HG03521 (cell line): ENCODE measurements at regions not wholly inside any gene's neighbourhood (a gene's known extent, or its start where the extent isn't known, plus 50 kb on each side); places are given as distances from the start of the nearest gene placed in this dataset.
"Not testable (repeated sequence)": the region's sequence is repeated elsewhere in the genome, so short reads cannot be mapped to it uniquely, and the experiment has no call there.

Source experiments
- ATAC-seq: cut with Tn5 transposase; IDR thresholded peaks from one replicate; pipeline ENCODE4 v1.9.1; 2021; ENCODE audit warnings: mild to moderate bottlenecking, moderate library complexity; ENCODE audit not compliant: unreplicated experiment

DNA sequence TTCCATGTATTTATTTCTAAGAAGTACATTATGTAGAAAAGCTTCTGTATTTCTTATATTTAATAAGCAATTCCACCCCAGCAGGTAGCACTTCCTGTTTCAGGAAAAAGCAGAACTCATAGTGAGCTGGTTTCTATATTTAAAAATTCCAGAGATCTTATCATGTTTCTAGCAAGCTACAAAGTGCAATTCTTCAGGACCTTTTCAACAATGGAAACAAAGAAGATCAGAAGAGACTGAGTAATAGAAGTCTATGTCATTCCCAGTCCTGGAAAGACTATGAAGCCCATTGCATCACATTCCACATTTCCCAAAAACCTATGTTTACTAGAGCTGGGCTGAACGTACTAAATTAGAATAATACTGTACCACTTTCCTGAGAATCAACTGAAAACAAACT lies 302.6 kb upstream of the NRSN1 start:
- ATAC-seq: no peak

DNA sequence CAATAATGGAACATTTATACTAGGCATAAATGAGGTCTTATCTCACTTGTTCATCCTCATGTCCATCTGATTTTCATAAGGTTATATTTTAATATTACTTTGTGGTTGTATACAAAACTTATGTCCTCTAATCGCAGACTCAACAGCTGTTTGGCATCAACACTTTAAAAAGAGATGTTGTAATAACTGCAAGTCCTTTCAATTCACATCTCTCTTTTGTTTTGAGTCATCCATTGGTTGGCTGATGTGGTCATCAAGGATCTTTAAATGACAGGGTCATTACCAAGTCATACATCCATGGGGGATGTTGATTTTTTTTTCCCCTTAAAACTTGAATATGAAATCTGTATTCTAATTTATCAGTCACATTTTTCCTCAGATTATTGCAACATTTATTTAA lies 299.4 kb upstream of the NRSN1 start:
- ATAC-seq: no peak

DNA sequence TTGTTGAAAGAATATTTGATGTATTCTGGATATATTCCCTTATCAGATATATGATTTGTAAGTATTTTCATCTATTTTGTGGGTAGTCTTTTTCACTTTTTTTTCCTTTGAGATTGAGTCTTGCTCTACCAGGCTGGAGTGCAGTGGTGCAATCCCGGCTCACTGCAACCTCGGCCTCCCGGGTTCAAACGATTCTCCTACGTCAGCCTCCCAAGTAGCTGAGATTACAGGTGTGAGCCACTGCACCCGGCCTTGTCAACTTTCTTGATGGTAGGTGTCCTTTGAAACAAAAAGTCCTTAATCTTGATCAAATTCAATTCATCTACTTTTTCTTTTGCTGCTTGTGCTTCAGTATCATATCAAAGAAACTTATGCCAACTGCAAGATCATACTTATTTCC lies 297.2 kb upstream of the NRSN1 start:
- ATAC-seq: no peak

DNA sequence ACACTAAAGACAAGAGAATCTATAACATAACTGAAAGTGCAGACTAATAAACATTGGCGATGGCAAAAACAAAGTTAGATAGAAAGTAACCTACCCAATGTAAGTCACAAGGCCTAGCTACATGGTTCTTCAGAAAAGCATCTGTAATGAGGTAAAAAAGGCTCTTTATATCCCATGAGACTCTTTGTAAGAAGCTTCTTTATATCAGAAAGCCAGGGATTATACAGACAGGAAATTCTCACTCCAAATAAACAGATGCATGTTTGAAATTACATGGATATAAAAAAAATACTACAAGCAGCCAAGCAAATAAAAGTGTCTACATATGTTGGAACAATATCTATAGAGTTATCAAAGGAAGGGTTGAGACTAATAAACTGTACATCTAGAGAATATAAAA lies 284.9 kb upstream of the NRSN1 start:
- ATAC-seq: no peak

DNA sequence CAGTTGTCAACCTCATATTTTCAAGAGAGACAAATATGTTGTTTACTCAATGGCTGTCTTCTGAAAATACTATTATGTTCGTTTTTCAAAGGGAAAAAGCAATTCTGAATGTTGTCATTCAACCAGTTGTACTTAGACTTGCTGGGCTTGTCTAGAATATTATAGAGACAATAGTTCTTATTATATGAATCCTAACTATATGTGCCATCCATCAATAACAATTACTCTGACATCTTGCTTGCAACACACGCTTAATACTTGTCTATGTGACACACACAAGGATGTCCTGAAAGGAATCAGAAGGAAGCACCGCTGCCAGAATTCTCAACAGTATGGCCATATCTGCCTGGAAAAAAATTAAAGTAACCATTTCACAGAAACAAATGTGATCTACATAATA lies 283.3 kb upstream of the NRSN1 start:
- no peak for ATAC-seq

DNA sequence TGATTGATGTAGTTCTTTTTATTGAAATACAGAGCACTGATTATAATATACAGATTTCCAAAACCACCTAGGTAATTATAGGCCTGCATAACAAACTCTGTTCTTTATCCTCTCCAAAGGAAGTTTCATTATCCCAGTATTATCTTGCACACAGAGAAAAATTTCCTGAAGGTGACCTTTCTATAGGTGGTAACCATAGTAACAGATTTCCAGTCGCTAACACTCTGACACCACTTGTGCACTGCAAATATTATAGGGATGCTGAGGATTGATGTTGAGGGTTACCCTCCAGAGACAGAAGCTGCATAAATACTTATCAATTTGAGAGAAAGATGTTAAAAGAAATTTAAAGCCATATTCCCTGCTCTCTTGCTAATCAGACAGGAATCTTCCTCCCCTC lies 274.5 kb upstream of the NRSN1 start:
- no peak for ATAC-seq

DNA sequence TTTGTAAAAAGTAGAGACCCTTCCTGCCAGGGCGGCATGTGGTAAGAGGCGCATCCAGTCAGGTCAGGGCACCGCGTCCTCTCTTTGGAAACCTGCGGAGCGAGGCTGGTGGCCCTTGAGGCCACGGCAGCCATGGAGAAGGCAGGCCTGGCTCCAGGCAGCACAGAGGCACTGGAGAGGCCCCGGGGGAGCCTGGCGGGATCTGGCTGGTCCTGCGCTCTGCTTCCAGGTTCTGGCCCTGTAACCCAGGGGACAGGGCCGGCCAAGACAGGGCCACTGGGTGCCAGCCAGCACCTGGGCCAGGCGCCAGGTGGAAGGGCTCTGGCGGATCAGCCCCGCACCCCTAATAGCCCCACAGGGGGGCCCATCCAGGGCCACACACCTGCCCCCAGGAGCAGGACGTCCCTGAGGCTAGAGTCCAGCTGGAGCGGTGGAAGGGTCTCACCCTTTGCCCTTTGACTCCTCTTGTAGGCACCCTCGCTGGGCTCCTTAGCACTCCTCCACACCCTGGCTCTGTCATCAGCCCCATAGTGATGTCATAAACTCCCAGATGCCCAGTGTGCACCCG lies 272.4 kb upstream of the NRSN1 start:
- not testable (repeated sequence) for ATAC-seq

DNA sequence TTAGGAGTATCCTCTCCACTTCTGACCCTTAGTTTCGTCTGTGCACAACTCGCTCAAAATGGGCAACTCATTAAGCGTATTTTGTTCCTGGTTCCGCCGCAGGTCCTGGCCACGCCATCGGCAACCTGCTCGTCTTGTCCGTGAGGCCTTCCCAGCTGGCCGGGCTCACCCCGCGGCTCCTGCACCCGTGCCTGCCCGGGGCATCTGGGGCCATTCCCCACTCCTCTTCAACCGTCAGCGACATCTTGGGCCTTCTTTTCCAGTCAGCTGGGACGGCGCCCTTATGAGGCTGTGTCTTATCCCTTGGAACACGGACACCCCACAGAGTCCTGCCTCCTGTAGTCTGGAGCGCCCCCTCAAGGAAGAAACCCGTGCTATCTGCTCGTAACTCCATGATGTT lies 271.9 kb upstream of the NRSN1 start:
- not testable (repeated sequence) for ATAC-seq

DNA sequence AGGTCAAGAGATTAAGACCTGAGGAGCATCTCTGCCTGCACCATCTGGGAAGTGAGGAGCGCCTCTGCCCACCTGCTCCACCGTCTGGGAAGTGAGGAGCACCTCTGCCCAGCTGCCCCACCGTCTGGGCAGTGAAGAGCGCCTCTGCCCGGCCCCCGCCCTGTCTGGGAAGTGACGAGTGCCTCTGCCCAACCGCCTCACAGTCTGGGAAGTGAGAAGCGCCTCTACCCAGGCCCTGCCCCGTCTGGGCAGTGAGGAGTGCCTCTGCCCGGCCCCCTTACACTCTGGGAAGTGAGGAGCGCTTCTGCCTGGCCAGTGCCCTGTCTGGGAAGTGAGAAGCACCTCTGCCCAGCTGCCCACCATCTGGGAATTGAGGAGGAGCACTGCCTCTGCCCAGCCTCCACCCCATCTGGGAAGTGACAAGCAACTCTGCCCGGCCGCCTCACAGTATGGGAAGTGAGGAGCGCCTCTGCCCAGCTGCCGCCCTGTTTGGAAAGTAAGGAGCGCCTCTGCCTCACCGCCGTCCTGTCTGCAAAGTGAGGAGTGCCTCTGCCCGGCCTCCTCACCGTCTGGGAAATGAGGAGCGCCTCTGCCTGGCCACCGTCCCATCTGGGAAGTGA lies 270.4 kb upstream of the NRSN1 start:
- no peak for ATAC-seq

DNA sequence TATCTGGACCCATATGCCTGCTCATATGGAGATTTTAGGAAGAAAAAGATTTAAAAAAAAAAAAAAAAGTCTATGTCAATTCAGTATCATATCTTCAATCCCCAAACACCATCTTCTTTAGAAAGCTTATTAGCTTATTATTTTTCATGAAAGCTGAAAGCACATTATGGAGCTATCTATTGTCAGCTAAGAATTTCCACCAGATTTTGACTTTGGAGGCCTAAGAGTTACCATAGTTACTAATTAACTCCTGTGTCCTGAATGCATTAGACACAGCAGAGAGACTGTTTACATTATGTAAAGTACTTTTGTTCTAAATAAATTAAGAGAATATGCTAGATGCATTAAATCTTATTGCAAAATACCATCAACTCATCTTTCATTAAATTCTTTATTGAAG lies 255.5 kb upstream of the NRSN1 start:
- ATAC-seq: no peak

DNA sequence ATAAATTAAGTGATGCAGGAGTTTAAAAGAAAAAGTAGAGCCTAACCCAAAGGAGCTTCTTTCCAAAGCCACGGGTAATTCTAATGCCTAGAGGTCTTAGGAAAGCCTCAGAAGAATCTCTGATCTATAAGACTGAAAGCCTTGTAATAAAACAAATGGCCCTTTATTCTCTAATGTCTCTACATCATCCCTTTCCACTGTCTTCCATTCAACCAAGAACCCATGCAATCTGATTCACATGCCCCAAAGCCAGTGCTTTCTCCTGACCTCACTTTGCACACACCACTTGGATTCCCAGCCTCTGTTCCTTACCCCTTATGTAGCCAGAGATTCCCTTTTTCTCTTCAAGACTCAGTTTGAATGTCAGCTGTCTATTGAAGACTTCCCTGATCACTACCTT lies 252.9 kb upstream of the NRSN1 start:
- no peak for ATAC-seq

DNA sequence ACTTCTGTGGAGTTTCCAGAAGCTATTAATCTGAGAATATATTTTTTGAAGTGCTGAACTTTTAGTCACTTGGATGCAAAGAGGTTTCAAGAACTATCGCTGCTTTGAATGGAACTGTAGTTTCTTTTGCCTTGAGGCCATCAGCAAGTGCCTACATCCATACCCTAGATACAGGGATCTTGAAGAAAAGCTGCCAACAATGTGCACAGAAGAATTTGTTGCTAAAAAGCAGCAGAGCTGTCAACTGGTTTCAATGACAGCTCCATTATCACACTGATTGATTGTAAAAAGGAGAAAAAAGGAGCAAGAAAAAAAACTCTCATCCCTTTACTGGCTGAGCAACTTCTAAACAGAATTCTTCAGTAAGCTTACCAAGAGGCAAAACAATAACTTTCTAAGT lies 251.0 kb upstream of the NRSN1 start:
- no peak for ATAC-seq

DNA sequence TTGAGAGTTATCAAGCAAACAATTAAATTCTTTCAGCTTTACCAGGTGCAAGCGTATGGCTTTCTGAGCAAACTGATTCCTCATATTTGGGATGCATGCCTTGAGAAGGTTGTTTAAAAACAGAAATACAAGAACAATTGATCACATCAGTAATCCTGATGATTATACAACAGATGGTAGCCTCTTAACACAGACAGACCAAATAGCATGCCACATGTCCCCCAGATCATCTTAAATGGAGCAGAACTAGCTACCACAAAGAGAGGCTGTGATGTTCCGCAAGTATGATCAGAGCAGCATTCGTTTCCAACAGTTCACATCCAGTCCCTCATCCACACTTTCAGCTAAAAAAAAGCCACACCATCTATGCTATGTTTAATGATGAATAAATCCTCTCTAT lies 246.2 kb upstream of the NRSN1 start:
- ATAC-seq: no peak

DNA sequence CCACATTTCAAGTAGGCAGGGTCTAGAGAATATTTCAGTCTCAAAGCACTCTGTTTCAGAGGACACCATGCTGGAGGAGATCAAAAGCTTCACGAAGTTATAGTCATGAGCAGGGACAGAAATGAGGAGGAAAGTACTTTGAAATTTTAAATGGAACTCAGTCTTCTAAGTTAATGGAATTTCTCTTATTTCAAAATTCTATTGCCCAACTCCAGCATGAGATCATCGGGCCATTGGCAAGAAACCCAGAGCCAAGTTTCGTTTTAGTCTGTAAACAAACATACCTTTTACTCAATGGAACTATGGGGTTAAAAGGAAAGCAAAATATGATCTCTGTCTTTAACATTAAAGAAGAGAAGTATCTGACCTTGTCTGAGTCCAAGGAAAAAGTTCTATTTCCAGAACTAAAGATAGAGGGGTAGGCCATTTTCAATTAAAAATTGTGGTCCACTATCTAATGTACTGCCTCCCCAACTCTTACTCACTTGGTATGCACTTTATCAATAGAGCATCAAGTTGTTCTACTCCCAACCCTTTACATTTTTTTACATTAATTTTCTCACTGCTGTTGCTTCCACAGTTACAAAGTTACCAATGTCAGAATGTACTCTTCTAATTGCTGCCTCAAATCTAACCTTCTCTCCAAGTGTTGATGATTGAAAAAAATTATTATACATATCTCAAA lies 235.3 kb upstream of the NRSN1 start:
- no peak for ATAC-seq

DNA sequence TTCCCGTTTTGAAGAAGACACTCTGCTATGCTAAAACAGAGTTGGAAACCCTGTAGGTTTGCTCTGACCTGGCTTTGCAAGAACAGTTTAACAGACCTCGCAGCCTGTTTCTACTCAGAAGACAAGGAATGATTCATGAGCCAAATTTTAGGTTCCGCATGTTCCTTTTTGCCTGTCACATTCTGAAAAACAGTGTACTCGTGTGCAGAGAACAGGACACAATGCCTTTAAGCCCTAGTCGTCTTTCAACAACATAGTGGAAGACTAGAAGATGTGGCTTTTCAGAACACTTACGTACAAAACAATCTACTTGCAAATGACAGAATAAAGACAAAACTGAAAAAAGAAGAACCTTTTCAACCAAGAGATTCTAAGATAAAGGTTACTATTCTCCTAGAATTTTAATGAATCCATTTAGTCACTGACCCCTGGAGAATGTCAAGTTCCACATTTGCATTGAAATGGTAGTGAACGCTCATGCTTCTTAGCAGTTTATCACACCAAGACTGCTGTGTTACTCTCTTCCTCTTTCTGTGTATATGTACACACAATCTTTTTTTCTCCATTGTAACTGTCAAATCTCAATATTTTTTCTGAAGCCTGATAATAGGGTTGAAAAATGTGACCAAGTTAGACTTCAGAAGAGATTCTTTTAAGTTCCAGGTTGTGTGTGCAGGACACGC lies 220.7 kb upstream of the NRSN1 start:
- no peak for ATAC-seq

DNA sequence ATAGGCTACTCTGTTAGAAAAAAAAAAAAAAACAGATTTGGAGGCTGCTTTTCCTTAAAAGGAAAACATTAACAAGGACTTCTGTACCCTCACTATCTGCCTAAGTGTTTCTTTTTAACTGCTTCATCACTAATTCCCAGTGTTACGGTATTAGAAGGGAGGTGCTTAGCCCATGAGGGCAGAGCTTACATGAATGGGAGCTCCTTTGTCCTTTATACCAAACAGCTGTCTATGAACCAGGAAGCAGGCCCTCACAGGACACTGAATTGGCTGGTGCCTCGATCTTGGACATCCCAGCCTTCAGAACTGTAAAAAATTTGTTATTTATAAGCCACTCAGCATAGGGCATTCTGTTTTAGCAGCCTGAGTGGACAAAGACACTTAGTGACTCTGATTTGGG lies 215.6 kb upstream of the NRSN1 start:
- no peak for ATAC-seq

DNA sequence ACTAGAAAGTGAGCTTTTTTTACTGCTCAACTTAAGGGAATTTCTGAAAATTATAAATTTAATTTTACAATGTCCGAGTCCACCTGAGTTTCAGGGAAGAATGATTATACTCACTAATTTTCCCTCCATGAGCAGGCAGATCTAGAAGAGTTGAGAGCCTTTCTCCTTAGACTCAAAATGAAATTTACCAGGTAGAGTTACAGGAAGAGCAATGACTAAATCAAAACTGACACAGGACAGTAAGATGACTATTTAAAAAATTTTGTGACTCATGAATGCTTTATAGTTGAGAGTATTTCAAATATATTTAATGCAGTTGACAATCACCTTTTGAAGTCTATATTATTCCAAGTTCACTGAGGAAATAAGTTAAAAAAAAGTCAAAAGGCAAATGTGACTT lies 198.1 kb upstream of the NRSN1 start:
- ATAC-seq: no peak

DNA sequence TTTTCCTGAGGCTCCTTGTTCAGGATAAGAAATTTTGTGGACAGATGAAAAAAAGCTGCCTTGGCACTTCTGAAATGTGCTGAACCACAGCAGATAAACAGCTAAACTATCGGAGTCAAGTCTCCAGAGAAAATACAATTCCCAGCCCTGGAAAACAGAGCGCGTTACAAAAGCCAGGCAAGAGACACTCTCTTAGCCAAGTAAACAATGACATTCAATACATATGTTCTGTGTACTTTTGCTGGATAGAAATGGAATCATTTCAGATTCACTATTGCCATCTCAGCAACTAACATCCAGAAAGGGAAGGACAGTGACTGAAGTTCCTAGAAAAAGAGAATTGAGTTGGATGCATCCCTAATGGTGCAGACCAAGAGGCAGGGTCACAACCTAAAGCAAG lies 196.8 kb upstream of the NRSN1 start:
- ATAC-seq: no peak

DNA sequence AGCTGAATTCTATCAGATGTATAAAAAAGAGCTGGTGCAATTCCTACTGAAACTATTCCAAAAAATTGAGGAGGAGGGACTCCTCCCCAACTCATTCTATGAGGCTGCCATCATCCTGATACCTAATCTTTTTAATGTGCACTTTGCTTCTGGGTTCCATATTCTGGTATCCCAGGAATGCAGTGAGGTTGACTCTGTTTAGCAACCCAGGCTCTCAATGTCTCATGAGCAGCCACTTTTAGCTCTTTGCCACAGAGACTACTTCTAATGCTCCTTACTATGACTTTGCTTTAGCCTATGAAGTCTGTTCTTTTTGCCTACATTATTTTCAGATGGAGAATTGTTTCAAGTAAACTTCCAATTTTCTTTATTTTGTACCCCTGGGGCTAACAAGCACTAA lies 185.5 kb upstream of the NRSN1 start:
- no peak for ATAC-seq

DNA sequence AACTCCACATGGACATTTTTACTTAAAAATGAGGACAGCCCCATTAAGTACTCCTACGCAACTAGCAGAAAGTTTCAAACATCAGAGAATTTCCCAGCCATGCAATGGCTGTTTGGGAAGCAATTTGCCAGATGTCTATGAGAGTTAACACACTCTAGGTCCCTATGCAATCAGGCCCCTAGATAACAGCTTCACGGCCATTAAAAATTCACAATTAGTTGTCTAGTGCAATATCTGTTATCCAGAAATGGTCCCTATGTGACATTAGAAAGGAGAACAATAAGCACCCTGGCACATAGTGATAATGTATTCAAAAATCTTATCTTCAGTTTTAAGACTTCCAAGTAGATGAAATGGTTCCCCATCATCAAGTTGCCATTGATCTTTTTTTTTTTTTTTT lies 174.3 kb upstream of the NRSN1 start:
- ATAC-seq: no peak

DNA sequence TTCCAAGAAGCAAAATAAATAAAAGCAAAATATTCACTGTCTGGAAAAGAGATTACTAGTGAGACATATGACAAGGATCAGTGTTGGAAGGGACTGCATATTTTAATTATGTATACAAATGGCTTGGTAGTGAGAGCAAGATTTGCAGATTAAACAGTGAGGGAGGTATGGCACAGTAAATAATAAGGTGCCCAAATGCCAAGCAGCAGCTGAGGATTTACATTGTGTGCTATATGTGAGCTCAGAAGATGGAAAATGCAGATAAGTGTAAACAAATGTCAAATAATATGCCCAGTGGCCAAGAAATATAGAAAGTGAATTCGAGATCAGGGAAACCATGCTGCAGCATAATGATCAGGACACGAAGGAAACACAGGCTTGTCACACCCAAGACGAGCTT lies 173.8 kb upstream of the NRSN1 start:
- no peak for ATAC-seq

DNA sequence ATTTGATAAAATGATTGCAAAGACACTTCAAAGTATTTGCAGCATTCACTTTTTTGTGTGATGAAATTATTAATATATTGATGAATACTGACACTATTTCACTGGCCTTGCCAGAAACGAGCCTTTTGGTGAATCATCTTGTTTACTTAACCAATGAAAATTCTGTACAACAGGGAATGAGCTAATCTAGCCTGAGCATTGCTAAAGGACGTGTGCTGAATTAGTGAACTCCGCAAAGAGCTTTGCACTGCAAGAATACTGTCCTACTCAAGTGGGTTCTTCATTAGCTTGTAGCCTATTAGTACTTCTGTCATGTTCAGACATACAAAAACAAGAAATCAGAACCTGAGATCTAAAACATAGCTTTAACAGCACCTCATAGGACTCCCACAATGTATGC lies 172.0 kb upstream of the NRSN1 start:
- no peak for ATAC-seq
